H9 (cell line): ENCODE measurements at regions not wholly inside any gene's neighbourhood (a gene's known extent, or its start where the extent isn't known, plus 50 kb on each side); places are given as distances from the start of the nearest gene placed in this dataset.

ENCODE experiments used
- DNase-seq: peaks from one replicate; pipeline ENCODE4 v3.0.0-alpha.2; 2017
- H2AFZ ChIP-seq: one replicate; pipeline ENCODE4 v1.6.1; 2013; ENCODE audit warnings: mild to moderate bottlenecking, low read length, control low read depth, moderate library complexity
- H2AK5ac ChIP-seq: 2 replicates; pipeline ENCODE4 v1.6.1; 2013; ENCODE audit warnings: low read length, control low read depth, mixed read lengths; ENCODE audit not compliant: insufficient read length
- H2BK120ac ChIP-seq: one replicate; pipeline ENCODE4 v1.6.1; 2013; ENCODE audit warnings: low read depth, mild to moderate bottlenecking, low read length, control low read depth, inconsistent platforms; ENCODE audit not compliant: poor library complexity, severe bottlenecking
- H2BK12ac ChIP-seq: 2 replicates; pipeline ENCODE4 v1.6.1; 2013; ENCODE audit warnings: low read length, control low read depth, mixed read lengths, low read depth; ENCODE audit not compliant: insufficient read length
- H2BK15ac ChIP-seq: 2 replicates; pipeline ENCODE4 v1.6.1; 2013; ENCODE audit warnings: low read depth, low read length, control low read depth
- H2BK20ac ChIP-seq: one replicate; pipeline ENCODE4 v1.6.1; 2013; ENCODE audit warnings: low read depth, mild to moderate bottlenecking, low read length, control low read depth, inconsistent platforms; ENCODE audit not compliant: poor library complexity, severe bottlenecking
- H2BK5ac ChIP-seq: 2 replicates; pipeline ENCODE4 v1.6.1; 2013; ENCODE audit warnings: low read length, control low read depth, mixed read lengths; ENCODE audit not compliant: insufficient read length
- H3K14ac ChIP-seq: 2 replicates; pipeline ENCODE4 v1.6.1; 2013; ENCODE audit warnings: low read length, control low read depth; ENCODE audit not compliant: insufficient read depth
- H3K18ac ChIP-seq: 2 replicates; pipeline ENCODE4 v1.6.1; 2013; ENCODE audit warnings: low read depth, mild to moderate bottlenecking, mixed read lengths, low read length, control low read depth; ENCODE audit not compliant: insufficient read length
- H3K23ac ChIP-seq: 2 replicates; pipeline ENCODE4 v1.6.1; 2013; ENCODE audit warnings: low read length, control low read depth, mixed read lengths, low read depth; ENCODE audit not compliant: insufficient read length
- H3K23me2 ChIP-seq: 2 replicates; pipeline ENCODE4 v1.6.1; 2013; ENCODE audit warnings: low read depth, mild to moderate bottlenecking, mixed read lengths, low read length, control low read depth; ENCODE audit not compliant: insufficient read length, poor library complexity, severe bottlenecking
- H3K27ac ChIP-seq: 2 replicates; pipeline ENCODE4 v1.5.1; 2013; ENCODE audit warnings: low read length, control low read depth, mixed read lengths, low read depth; ENCODE audit not compliant: insufficient read length
- H3K27me3 ChIP-seq: 2 replicates; pipeline ENCODE4 v1.6.1; 2013; ENCODE audit warnings: low read length, control low read depth, inconsistent platforms; ENCODE audit not compliant: insufficient read depth
- H3K4ac ChIP-seq: 2 replicates; pipeline ENCODE4 v1.6.1; 2013; ENCODE audit warnings: low read depth, mild to moderate bottlenecking, control low read depth, inconsistent platforms, low read length, moderate library complexity
- H3K4me1 ChIP-seq: 2 replicates; pipeline ENCODE4 v1.6.1; 2013; ENCODE audit warnings: low read length, control low read depth, inconsistent platforms; ENCODE audit not compliant: insufficient read depth
- H3K4me2 ChIP-seq: 2 replicates; pipeline ENCODE4 v1.6.1; 2013; ENCODE audit warnings: low read length, control low read depth, mixed read lengths; ENCODE audit not compliant: insufficient read length, insufficient read depth
- H3K56ac ChIP-seq: 2 replicates; pipeline ENCODE4 v1.6.1; 2013; ENCODE audit warnings: low read depth, mild to moderate bottlenecking, mixed read lengths, low read length, control low read depth; ENCODE audit not compliant: insufficient read length
- H3K79me1 ChIP-seq: 2 replicates; pipeline ENCODE4 v1.6.1; 2013; ENCODE audit warnings: low read depth, mild to moderate bottlenecking, moderate library complexity, low read length, control low read depth, inconsistent platforms; ENCODE audit not compliant: insufficient read depth, poor library complexity, severe bottlenecking
- H3K79me2 ChIP-seq: 2 replicates; pipeline ENCODE4 v1.6.1; 2013; ENCODE audit warnings: low read length, control low read depth, inconsistent platforms; ENCODE audit not compliant: insufficient read depth
- H3K9ac ChIP-seq: 2 replicates; pipeline ENCODE4 v1.6.1; 2013; ENCODE audit warnings: low read length, control low read depth, mixed read lengths; ENCODE audit not compliant: insufficient read length; ENCODE audit errors: extremely low read depth
- H3K9me3 ChIP-seq: one replicate; pipeline ENCODE4 v1.6.1; 2013; ENCODE audit warnings: low read depth, low read length, inconsistent platforms; ENCODE audit not compliant: control insufficient read depth
- H3T11ph ChIP-seq: one replicate; pipeline ENCODE4 v1.6.1; 2013; ENCODE audit warnings: mild to moderate bottlenecking, low read length, control low read depth, inconsistent platforms
- H4K20me1 ChIP-seq: one replicate; pipeline ENCODE4 v1.6.1; 2013; ENCODE audit not compliant: control insufficient read depth, insufficient read length, insufficient read depth
- H4K5ac ChIP-seq: 2 replicates; pipeline ENCODE4 v1.6.1; 2013; ENCODE audit warnings: low read depth, mild to moderate bottlenecking, mixed read lengths, low read length, control low read depth; ENCODE audit not compliant: insufficient read length
- H4K8ac ChIP-seq: replicated peaks from 2 replicates; pipeline ENCODE4 v1.6.1; 2013; ENCODE audit warnings: low read length, control low read depth, mixed read lengths, low read depth; ENCODE audit not compliant: insufficient read length
- H4K91ac ChIP-seq: 2 replicates; pipeline ENCODE4 v1.6.1; 2013; ENCODE audit warnings: low read depth, mild to moderate bottlenecking, moderate library complexity, mixed read lengths, low read length, control low read depth; ENCODE audit not compliant: insufficient read length
- H3K27ac Mint-ChIP-seq, 3 experiments: 2 replicates in 2 of 3; 3 replicates in 1 of 3; pipeline ENCODE4 v1.8.0; 2020 to 2021; ENCODE audit warnings: mixed read lengths in 3 of 3, mild to moderate bottlenecking in 1 of 3, moderate library complexity in 1 of 3
- H3K27me3 Mint-ChIP-seq: 2 replicates; pipeline ENCODE4 v1.8.0; 2021; ENCODE audit warnings: low read depth, mild to moderate bottlenecking, moderate library complexity, mixed read lengths
- H3K36me3 Mint-ChIP-seq, 3 experiments: 2 replicates in 2 of 3; 3 replicates in 1 of 3; pipeline ENCODE4 v1.8.0; 2020 to 2021; ENCODE audit warnings: low read depth in 3 of 3, mixed read lengths in 3 of 3; ENCODE audit not compliant: insufficient read depth in 1 of 3
- H3K4me1 Mint-ChIP-seq, 2 experiments: 2 replicates each; pipeline ENCODE4 v1.8.0; 2020; ENCODE audit warnings: mixed read lengths in 2 of 2
- H3K4me3 Mint-ChIP-seq, 2 experiments: 2 replicates in 1 of 2; 3 replicates in 1 of 2; pipeline ENCODE4 v1.8.0; 2020 to 2021; ENCODE audit warnings: mild to moderate bottlenecking in 2 of 2, mixed read lengths in 2 of 2, moderate library complexity in 1 of 2
- H3K9me3 Mint-ChIP-seq, 2 experiments: 2 replicates in 1 of 2; 3 replicates in 1 of 2; pipeline ENCODE4 v1.8.0; 2020; ENCODE audit warnings: mild to moderate bottlenecking in 2 of 2, mixed read lengths in 2 of 2, moderate library complexity in 1 of 2
- CTCF ChIP-seq: fragments of 200-600 bp; sonication (generic); conservative IDR thresholded peaks from 3 replicates; pipeline ENCODE4 v1.8.0; 2021; ENCODE audit warnings: antibody characterized with exemption, mild to moderate bottlenecking
- WGBS: extraction: QIAGEN DNeasy Blood & Tissue Kit; methylation state at CpG from one replicate; pipeline ENCODE4 v1.1.7; 2013; ENCODE audit warnings: missing lambda C conversion rate, low lambda C conversion rate, mixed read lengths; ENCODE audit not compliant: insufficient read length; ENCODE audit errors: extremely low coverage; 5-methylcytosine and 5-hydroxymethylcytosine counted together

DNA sequence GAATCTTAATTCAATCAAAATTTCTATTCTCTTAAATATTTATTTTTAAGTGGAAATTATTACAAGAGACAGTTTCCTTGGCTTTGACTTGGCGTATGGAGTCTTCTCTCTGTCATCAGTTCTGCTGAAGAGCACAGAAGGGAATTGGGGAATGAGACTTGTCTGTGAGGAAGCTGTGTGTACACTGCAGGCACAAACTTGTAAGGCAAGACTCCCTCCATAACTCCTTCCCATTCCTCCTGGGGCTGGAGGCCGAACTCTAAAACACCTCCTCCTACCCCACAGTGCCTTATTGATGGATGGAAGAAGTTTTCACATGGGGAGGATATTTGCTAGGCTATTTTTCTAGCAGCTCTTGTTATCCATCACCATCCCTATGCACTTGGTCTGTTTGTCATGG is 187.4 kb upstream of the ELL2 start:
- H4K20me1 ChIP-seq = no peaks in the 10 kb centered on the region
- no CpG with 5 or more reads among the region's 2 CpGs for whole genome bisulfite sequencing
- H2BK120ac ChIP-seq = no peak overlapping the region
- no peak overlapping the region for H2BK5ac ChIP-seq
- H4K8ac ChIP-seq = no peak overlapping the region
- Mint-ChIP-seq H3K4me3 (no peak overlapping the region), H3K9me3 (no peaks in the 10 kb centered on the region), H3K36me3 (no peaks in the 10 kb centered on the region; a peak in 1 of 7 replicates), H3K4me1 (peaks cover 36 to 41% of the 10 kb centered on the region in 2 experiments), H3K27me3 (no peaks in the 10 kb centered on the region), H3K27ac (no peak overlapping the region)
- no peaks in the 10 kb centered on the region for H3K79me2 ChIP-seq
- no peaks in the 10 kb centered on the region for H3K23me2 ChIP-seq
- no peaks in the 10 kb centered on the region for H3K27me3 ChIP-seq
- no peak overlapping the region for H3K4me2 ChIP-seq
- H3K56ac ChIP-seq = no peak overlapping the region
- H4K91ac ChIP-seq = no peak overlapping the region
- no peak overlapping the region for H2AFZ ChIP-seq
- H2AK5ac ChIP-seq = no peak overlapping the region
- no peak overlapping the region for H3K9ac ChIP-seq
- no peak overlapping the region for H4K5ac ChIP-seq
- no peak overlapping the region for H2BK15ac ChIP-seq
- H3K14ac ChIP-seq = no peak overlapping the region
- H3K27ac ChIP-seq = no peak overlapping the region
- H3K4me1 ChIP-seq = peaks cover 4% of the 10 kb centered on the region
- H3K18ac ChIP-seq = no peak overlapping the region
- H3K4ac ChIP-seq = no peak overlapping the region
- DNase-seq = no peak
- H3K9me3 ChIP-seq = no peaks in the 10 kb centered on the region
- no peak overlapping the region for H2BK12ac ChIP-seq
- H2BK20ac ChIP-seq = no peak overlapping the region
- no peak for TF ChIP-seq CTCF
- no peak overlapping the region for H3K23ac ChIP-seq
- H3K79me1 ChIP-seq = no peaks in the 10 kb centered on the region
- H3T11ph ChIP-seq = no peak overlapping the region
